ENCODE measurements at regions not wholly inside any gene's neighbourhood (a gene's known extent, or its start where the extent isn't known, plus 50 kb on each side); places are given as distances from the start of the nearest gene placed in this dataset.

GRCh38 chr2:175633227-175633626 is 368.8 kb downstream of the LNPK start:
- no peak for TF ChIP-seq CTCF (conservative IDR thresholded peaks at IDR 0.05; ENCODE audit: low read depth, low read length)
- no peak overlapping the region for H3K4me3 ChIP-seq (ENCODE audit: low read length)
- DNase-seq (ENCODE audit: low read depth), result no peak

GRCh38 chr2:175631245-175631623 is 370.8 kb downstream of the LNPK start:
- H3K4me3 ChIP-seq (ENCODE audit: low read length), result no peak overlapping the region
- no peak for TF ChIP-seq CTCF (conservative IDR thresholded peaks at IDR 0.05; ENCODE audit: low read depth, low read length)
- no peak for DNase-seq (ENCODE audit: low read depth)

- TF ChIP-seq CTCF (conservative IDR thresholded peaks at IDR 0.05; ENCODE audit: low read depth, low read length), result no peak
- no peak overlapping the region for H3K4me3 ChIP-seq (ENCODE audit: low read length)
- no peak for DNase-seq (ENCODE audit: low read depth)
Observed at GRCh38 chr2:175630280-175631244, 371.5 kb downstream of the LNPK start.

- no peak overlapping the region for H3K4me3 ChIP-seq (ENCODE audit: low read length)
- DNase-seq (ENCODE audit: low read depth), result no peak
- no peak for TF ChIP-seq CTCF (conservative IDR thresholded peaks at IDR 0.05; ENCODE audit: low read depth, low read length)
Observed at GRCh38 chr2:175628243-175628642, 373.8 kb downstream of the LNPK start.

- no peak for DNase-seq (ENCODE audit: low read depth)
- H3K4me3 ChIP-seq (ENCODE audit: low read length), result no peak overlapping the region
- TF ChIP-seq CTCF (conservative IDR thresholded peaks at IDR 0.05; ENCODE audit: low read depth, low read length), result no peak
Observed at GRCh38 chr2:175627405-175627804, 374.7 kb downstream of the LNPK start.

- no peak overlapping the region for H3K4me3 ChIP-seq (ENCODE audit: low read length)
- DNase-seq (ENCODE audit: low read depth), result no peak
- TF ChIP-seq CTCF (conservative IDR thresholded peaks at IDR 0.05; ENCODE audit: low read depth, low read length), result no peak
Observed at GRCh38 chr2:175626796-175627195, 375.3 kb downstream of the LNPK start.

GRCh38 chr2:175624785-175625184 is 377.3 kb downstream of the LNPK start:
- H3K4me3 ChIP-seq (ENCODE audit: low read length), result no peak overlapping the region
- no peak for DNase-seq (ENCODE audit: low read depth)
- no peak for TF ChIP-seq CTCF (conservative IDR thresholded peaks at IDR 0.05; ENCODE audit: low read depth, low read length)
